ENCODE measurements at regions not wholly inside any gene's neighbourhood (a gene's known extent, or its start where the extent isn't known, plus 50 kb on each side); places are given as distances from the start of the nearest gene placed in this dataset.

- no peak for TF ChIP-seq EZH2 (IDR thresholded peaks at IDR 0.05; ENCODE audit: low read depth)
- TF ChIP-seq, protein P1, sequence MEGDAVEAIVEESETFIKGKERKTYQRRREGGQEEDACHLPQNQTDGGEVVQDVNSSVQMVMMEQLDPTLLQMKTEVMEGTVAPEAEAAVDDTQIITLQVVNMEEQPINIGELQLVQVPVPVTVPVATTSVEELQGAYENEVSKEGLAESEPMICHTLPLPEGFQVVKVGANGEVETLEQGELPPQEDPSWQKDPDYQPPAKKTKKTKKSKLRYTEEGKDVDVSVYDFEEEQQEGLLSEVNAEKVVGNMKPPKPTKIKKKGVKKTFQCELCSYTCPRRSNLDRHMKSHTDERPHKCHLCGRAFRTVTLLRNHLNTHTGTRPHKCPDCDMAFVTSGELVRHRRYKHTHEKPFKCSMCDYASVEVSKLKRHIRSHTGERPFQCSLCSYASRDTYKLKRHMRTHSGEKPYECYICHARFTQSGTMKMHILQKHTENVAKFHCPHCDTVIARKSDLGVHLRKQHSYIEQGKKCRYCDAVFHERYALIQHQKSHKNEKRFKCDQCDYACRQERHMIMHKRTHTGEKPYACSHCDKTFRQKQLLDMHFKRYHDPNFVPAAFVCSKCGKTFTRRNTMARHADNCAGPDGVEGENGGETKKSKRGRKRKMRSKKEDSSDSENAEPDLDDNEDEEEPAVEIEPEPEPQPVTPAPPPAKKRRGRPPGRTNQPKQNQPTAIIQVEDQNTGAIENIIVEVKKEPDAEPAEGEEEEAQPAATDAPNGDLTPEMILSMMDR (conservative IDR thresholded peaks at IDR 0.05): no peak
Measured at GRCh38 chr6:139594333-139594965, 220.0 kb upstream of the CITED2 start.

Measured in PC-9 (cell line).